Fibroblast of lung (primary cell): ENCODE measurements at regions not wholly inside any gene's neighbourhood (a gene's known extent, or its start where the extent isn't known, plus 50 kb on each side); places are given as distances from the start of the nearest gene placed in this dataset.
"Not testable (repeated sequence)": the region's sequence is repeated elsewhere in the genome, so short reads cannot be mapped to it uniquely, and the experiment has no call there.

ENCODE experiments used
- DNase-seq, 2 donors: peaks; one replicate each; pipeline versions ENCODE4 v3.0.0 to v3.0.0-alpha.2; 2010; ENCODE audit warnings: low read depth in 2 of 2
- H2AFZ ChIP-seq: 2 replicates; pipeline ENCODE4 v1.5.1; 2012; ENCODE audit warnings: low read length, control low read depth, inconsistent platforms
- H3K27ac ChIP-seq: 2 replicates; pipeline ENCODE4 v1.5.1; 2011; ENCODE audit warnings: low read length, control low read depth; ENCODE audit not compliant: insufficient read depth
- H3K27me3 ChIP-seq: 2 replicates; pipeline ENCODE4 v1.5.1; 2011; ENCODE audit warnings: mild to moderate bottlenecking, low read length; ENCODE audit not compliant: control insufficient read depth, insufficient read depth
- H3K36me3 ChIP-seq: 2 replicates; pipeline ENCODE4 v1.5.1; 2011; ENCODE audit warnings: low read length; ENCODE audit not compliant: control insufficient read depth, insufficient read depth
- H3K4me1 ChIP-seq: 2 replicates; pipeline ENCODE4 v1.5.1; 2011; ENCODE audit warnings: low read length; ENCODE audit not compliant: control insufficient read depth, insufficient read depth; ENCODE audit errors: extremely low read depth
- H3K4me2 ChIP-seq: 2 replicates; pipeline ENCODE4 v1.5.1; 2011; ENCODE audit warnings: low read length, control low read depth; ENCODE audit not compliant: insufficient read depth; ENCODE audit errors: extremely low read depth
- H3K4me3 ChIP-seq, 4 experiments: fragments of 200-600 bp in 1 of 4; sonication (generic) in 1 of 4; replicated peaks in 1 of 4; 2 replicates each; pipeline ENCODE4 v1.5.1; 2011 to 2016; ENCODE audit warnings: low read length in 4 of 4, low read depth in 3 of 4, mild to moderate bottlenecking in 3 of 4, control low read depth in 2 of 4, inconsistent platforms in 1 of 4, mixed read lengths in 1 of 4; ENCODE audit not compliant: insufficient read depth in 1 of 4; ENCODE audit errors: control extremely low read depth in 1 of 4
- H3K79me2 ChIP-seq: 2 replicates; pipeline ENCODE4 v1.5.1; 2012; ENCODE audit warnings: mild to moderate bottlenecking, low read length, inconsistent platforms; ENCODE audit not compliant: control insufficient read depth, insufficient read depth
- H3K9ac ChIP-seq: 2 replicates; pipeline ENCODE4 v1.5.1; 2011; ENCODE audit warnings: mild to moderate bottlenecking, low read length, control low read depth; ENCODE audit not compliant: insufficient read depth
- H3K9me3 ChIP-seq: 2 replicates; pipeline ENCODE4 v1.5.1; 2012; ENCODE audit warnings: low read depth, low read length; ENCODE audit not compliant: control insufficient read depth, insufficient read depth
- H4K20me1 ChIP-seq: 2 replicates; pipeline ENCODE4 v1.5.1; 2011; ENCODE audit warnings: low read length; ENCODE audit not compliant: control insufficient read depth, insufficient read depth; ENCODE audit errors: extremely low read depth
- CTCF ChIP-seq, 2 donors: IDR thresholded peaks in 1 of 2; conservative IDR thresholded peaks in 1 of 2; 1 replicate in 1 of 2; 2 replicates in 1 of 2; pipeline ENCODE4 v1.5.1; 2011 to 2012; ENCODE audit warnings: low read length in 2 of 2, control low read depth in 1 of 2, inconsistent platforms in 1 of 2, low read depth in 1 of 2, mild to moderate bottlenecking in 1 of 2

GRCh38 chr2:87217741-87218410 lies 196.2 kb upstream of the PLGLB1 start:
- not testable (repeated sequence) for H4K20me1 ChIP-seq, H3K27me3 ChIP-seq, H3K27ac ChIP-seq, H3K79me2 ChIP-seq, H3K4me2 ChIP-seq, H3K4me1 ChIP-seq, H3K4me3 ChIP-seq, H2AFZ ChIP-seq, H3K9me3 ChIP-seq, DNase-seq, H3K36me3 ChIP-seq, H3K9ac ChIP-seq
- TF ChIP-seq CTCF (conservative IDR thresholded peaks at IDR 0.05 in 1 of 2, IDR thresholded peaks at IDR 0.05 in 1 of 2; ENCODE audit: low read depth in 1 of 2, low read length in 2 of 2) = peak in 1 of 2 donors; percentile 31

GRCh38 chr2:87220651-87221050 lies 199.0 kb upstream of the PLGLB1 start:
- not testable (repeated sequence) for H3K36me3 ChIP-seq, H3K4me1 ChIP-seq, H3K27ac ChIP-seq, H3K9ac ChIP-seq, H3K4me3 ChIP-seq, H4K20me1 ChIP-seq, DNase-seq, H3K9me3 ChIP-seq, H2AFZ ChIP-seq, H3K27me3 ChIP-seq, H3K4me2 ChIP-seq, H3K79me2 ChIP-seq

GRCh38 chr2:87222131-87222530 lies 200.5 kb upstream of the PLGLB1 start:
- not testable (repeated sequence) for H3K9me3 ChIP-seq, H3K36me3 ChIP-seq, H3K27ac ChIP-seq, H3K9ac ChIP-seq, H3K27me3 ChIP-seq, H3K4me1 ChIP-seq, H3K4me2 ChIP-seq, H3K79me2 ChIP-seq, H3K4me3 ChIP-seq, H2AFZ ChIP-seq, H4K20me1 ChIP-seq
- DNase-seq = peak; percentile 20 to 33

- not testable (repeated sequence) for H3K36me3 ChIP-seq, H3K4me3 ChIP-seq, H3K9me3 ChIP-seq, H2AFZ ChIP-seq, H3K27me3 ChIP-seq, H3K27ac ChIP-seq, H3K4me2 ChIP-seq, H3K9ac ChIP-seq, H3K4me1 ChIP-seq, H3K79me2 ChIP-seq, DNase-seq, H4K20me1 ChIP-seq
Measured at GRCh38 chr2:87223873-87224272, 202.2 kb upstream of the PLGLB1 start.
